A172 (cell line): ENCODE measurements at regions not wholly inside any gene's neighbourhood (a gene's known extent, or its start where the extent isn't known, plus 50 kb on each side); places are given as distances from the start of the nearest gene placed in this dataset.
"Not testable (repeated sequence)": the region's sequence is repeated elsewhere in the genome, so short reads cannot be mapped to it uniquely, and the experiment has no call there.

Experiments
- DNase-seq: peaks from one replicate; pipeline ENCODE4 v3.0.0-alpha.2; 2015; ENCODE audit warnings: low spot score

DNA sequence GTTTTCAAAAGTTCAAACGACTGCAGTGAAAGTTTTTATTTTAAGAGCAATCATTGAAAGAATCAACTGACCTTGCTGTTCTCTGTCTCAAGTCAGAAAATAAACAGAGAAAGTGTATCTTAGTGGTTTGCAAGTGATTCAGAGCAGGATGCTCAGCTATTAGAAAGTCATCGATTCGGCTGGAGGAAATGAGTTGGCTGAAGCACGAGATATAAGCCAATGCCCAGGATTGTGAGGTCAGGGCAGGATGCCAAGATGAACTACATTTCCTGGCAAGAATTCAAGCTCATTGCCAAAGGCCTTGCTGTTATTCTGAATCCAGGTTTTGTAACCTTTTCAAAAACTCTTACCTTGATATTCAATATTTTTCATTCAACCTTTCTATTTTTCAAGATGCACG lies 541.4 kb upstream of the BOD1L1 start:
- DNase-seq, result peak; percentile 67

GRCh38 chr4:14169460-14169859 lies 541.9 kb upstream of the BOD1L1 start:
- DNase-seq, result no peak

GRCh38 chr4:14169940-14170339 lies 542.4 kb upstream of the BOD1L1 start:
- DNase-seq, result not testable (repeated sequence)

- DNase-seq, result no peak
Observed at GRCh38 chr4:14176613-14177012, 549.1 kb upstream of the BOD1L1 start.

GRCh38 chr4:14177987-14178386 lies 550.5 kb upstream of the BOD1L1 start:
- DNase-seq, result no peak

DNA sequence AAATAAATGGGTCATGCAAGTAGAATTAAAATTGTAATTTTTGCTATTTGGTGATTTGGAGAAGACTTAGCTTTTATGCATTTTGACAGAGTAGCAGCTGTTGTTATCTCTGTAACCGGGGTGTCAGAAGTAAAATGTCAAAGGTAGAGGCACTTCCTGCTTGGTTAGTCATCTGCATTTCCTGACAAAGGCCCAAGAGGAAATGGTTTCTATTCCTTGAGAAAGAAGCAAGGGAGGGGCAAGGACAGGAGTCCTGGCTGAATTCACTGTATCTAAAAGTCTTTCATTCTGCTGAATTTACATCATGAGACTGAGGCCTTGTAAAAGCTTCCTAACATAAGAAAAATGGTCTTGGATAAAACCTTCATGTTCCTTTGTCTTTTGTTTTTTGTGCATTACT lies 550.9 kb upstream of the BOD1L1 start:
- DNase-seq, result peak; percentile 68

GRCh38 chr4:14180166-14180565 lies 552.6 kb upstream of the BOD1L1 start:
- DNase-seq, result no peak

DNA sequence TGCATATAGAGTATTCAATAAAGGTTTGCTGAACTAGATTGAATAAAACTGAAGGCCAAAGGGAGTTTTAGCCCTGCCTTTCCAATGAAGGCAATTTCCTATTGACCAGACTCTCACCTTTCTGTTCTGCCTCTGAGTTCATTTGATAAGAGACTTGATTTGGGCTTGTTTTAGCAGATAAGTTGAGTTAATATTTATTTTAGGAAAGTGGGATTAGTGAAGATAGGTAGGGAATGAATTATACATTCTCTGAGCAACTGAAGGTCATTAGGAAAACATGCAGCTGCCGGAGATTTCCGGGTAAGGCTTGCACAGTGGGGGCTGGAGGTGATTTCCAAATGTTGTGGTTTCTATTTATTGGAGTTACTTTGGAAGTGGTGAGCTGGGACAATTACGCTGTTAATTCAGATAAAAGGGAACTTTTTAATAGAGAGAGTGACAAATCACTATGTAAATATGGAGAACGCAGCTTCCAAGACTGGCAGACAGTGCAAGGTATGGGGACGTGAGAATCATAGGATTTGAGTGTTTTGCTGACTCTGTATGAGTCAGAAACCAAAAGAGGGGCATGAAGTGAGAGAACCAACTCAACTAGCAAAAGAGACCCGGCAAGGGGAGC lies 553.6 kb upstream of the BOD1L1 start:
- peak; percentile 52 for DNase-seq

GRCh38 chr4:14182148-14182547 lies 554.6 kb upstream of the BOD1L1 start:
- no peak for DNase-seq

DNA sequence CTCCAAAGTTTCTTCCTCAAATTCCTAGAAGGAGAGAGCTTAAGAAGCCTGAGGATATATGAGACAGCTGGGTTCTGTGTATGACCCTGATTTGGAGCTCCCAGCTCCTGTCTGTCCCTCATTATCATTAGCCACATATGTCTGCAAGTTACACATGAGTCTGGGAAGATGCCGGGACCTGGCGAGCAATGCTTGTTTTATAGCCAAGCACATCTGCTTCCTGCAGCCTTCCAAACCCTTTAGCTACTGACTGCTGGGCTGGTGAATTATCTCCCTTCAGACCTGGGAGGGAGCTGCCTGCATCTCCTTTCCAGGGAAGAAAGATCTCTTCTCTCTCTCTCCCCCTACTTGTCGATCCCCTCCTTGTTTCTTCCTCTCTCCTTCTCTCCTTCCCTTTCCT lies 556.7 kb upstream of the BOD1L1 start:
- DNase-seq, result no peak

DNA sequence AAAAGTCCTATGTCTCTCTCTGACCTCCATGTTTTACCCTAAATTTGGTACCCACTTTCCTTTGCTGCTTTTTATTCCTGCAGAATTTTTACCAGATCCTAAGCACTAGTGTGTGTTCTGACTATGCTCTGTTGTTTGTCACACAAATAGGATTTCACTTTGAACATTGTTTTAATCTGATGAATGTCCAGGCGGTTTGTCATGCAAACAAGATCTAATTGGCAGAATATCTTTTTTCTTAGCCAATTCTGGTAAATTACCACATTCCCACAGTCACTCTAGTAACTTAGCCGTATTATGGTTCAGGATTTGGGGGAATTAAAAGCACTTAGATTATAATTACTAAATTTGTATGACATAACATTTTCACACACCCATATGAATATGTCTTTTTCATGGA lies 557.2 kb upstream of the BOD1L1 start:
- DNase-seq, result no peak

DNA sequence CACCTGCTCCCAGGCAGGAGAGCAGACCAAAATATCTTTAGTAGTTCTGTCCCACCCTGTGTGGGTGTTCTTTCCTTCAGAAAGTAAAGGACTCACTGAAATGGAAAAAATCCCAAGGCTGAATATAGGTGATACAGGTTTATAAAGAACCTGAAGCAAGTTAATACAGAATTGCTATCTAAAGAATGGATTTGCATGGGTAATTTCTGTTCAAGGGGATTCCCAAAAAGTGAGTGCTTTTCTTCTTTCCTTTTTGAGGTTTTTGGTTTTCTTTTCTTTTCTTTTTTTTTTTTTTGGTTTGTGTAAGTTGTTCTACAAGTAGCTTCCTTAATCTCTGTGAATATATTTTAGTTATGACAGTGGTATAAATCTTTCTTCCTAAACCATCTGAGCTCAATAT lies 560.7 kb upstream of the BOD1L1 start:
- no peak for DNase-seq

GRCh38 chr4:14193601-14194000 lies 566.1 kb upstream of the BOD1L1 start:
- no peak for DNase-seq

GRCh38 chr4:14196131-14196530 lies 568.6 kb upstream of the BOD1L1 start:
- peak; percentile 69 for DNase-seq

- DNase-seq, result no peak
Observed at GRCh38 chr4:14215116-14215770, 587.7 kb upstream of the BOD1L1 start.

DNA sequence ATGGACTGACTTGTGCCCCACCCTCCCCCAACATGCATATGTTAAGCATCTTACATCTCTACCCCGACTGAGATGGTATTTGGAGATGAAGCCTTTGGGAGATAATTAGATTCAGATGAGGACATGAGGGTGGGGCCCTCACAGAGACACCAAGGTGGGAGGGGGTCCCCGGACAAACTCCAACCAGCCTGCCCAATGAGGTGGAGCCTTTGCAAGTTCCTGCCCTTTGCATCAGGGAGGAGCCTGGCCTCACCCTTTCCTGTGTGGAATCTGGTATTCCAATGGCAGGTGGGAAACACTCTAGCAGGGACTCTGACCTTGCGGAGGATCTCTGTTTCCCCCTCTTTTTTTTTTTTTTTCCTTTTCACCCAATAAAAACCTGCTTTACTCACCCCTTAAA lies 589.9 kb upstream of the BOD1L1 start:
- DNase-seq, result no peak

GRCh38 chr4:14218641-14219040 lies 591.1 kb upstream of the BOD1L1 start:
- no peak for DNase-seq

- DNase-seq, result no peak
Observed at GRCh38 chr4:14221176-14221575, 593.7 kb upstream of the BOD1L1 start.

GRCh38 chr4:14222377-14223029 lies 595.0 kb upstream of the BOD1L1 start:
- DNase-seq, result no peak

DNA sequence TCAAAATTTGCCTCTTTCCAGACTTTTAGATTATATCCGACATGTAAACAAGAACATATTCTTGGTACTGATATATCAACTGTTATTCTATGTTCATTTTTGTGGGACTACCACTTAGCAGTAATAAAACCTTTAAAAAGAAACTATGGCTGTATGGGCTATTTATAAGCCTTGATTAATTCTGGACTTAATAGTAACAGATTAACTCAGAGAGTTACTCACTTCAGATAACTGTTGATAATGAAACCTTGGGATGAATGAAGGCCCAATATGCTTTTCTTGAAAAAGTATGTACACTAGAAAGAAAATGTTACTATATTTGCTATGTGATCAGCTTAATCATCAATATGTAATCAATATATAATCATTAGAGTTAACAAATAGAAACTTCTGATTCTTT lies 595.9 kb upstream of the BOD1L1 start:
- no peak for DNase-seq

GRCh38 chr4:14225688-14226207 lies 598.2 kb upstream of the BOD1L1 start:
- DNase-seq, result no peak

- no peak for DNase-seq
Observed at GRCh38 chr4:14233126-14233525, 605.6 kb upstream of the BOD1L1 start.

DNA sequence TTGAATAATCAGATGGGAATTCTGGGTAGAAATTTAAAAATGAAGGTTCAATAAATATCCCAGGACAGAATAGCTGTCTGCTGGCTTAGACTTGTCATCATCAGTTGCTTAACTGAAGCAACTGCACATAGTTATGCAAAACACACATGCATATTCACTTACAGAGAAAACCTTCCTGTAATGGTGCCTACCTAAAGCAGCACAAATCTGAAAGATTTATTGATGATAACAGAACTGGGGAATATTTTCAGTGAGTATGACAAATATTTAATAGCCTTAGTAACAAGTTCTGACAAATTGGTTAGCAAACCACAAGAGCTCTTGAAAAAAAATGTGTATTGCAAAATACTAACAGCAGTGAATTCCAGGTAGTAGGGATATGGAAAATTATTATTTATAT lies 606.8 kb upstream of the BOD1L1 start:
- DNase-seq, result no peak
